Retinal pigment epithelial cell (primary cell): ENCODE measurements at regions not wholly inside any gene's neighbourhood (a gene's known extent, or its start where the extent isn't known, plus 50 kb on each side); places are given as distances from the start of the nearest gene placed in this dataset.
"Not testable (repeated sequence)": the region's sequence is repeated elsewhere in the genome, so short reads cannot be mapped to it uniquely, and the experiment has no call there.

Source experiments
- DNase-seq: peaks from one replicate; pipeline ENCODE4 v3.0.0-alpha.2; 2010; ENCODE audit warnings: low read depth
- H3K4me3 ChIP-seq: 2 replicates; pipeline ENCODE4 v1.5.1; 2011; ENCODE audit warnings: mild to moderate bottlenecking, low read length, control low read depth, moderate library complexity
- TF ChIP-seq, protein P1 (sequence below): conservative IDR thresholded peaks from 2 replicates; pipeline ENCODE4 v1.5.1; 2011; ENCODE audit warnings: low read depth, low read length, control low read depth, inconsistent platforms

DNA sequence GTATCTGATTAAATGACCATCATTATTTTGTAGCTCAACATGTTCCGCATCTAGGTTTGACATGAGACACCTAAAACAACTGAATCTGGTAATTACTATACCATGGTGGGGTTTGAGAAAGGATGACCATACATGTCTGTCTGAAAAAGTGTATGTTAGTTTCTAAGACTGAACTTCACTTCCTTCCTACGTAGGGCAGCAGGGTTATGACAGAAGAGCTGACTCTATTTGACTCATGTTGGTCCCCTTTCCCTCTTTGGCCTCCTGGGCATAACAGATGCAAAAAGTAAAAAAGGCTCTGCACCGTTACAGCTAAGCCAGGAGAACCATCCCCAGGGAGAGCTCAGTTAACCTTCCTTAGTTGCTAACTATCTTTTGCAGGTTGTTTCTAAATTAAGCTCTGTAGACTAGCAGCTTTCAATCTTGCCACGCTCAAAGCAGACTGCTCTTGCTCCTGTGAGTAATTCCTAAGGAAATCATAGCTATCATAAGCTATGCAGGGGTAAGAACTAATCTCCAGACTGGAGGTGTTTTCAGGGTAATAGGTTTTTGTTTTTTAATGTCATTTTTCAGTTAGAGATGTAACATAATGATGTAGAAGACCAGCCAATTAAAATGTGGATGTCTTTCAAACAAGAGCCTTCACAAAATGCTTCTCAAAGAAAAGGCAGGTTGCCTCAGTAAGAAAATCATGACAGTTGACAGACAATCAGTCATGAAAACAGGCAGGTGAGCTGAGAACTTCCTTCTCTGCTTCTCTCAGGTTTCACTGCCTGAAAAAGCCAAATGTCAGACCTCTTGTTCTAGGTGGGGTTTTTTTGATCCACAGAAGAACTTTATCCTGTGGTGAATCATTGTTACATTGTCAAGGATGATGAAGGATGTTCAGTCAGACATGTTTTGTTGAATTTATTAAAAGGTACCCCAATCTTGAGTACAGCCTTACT is 66.9 kb upstream of the DAPP1 start:
- DNase-seq = no peak
- no peak overlapping the region for H3K4me3 ChIP-seq
- TF ChIP-seq, protein P1, sequence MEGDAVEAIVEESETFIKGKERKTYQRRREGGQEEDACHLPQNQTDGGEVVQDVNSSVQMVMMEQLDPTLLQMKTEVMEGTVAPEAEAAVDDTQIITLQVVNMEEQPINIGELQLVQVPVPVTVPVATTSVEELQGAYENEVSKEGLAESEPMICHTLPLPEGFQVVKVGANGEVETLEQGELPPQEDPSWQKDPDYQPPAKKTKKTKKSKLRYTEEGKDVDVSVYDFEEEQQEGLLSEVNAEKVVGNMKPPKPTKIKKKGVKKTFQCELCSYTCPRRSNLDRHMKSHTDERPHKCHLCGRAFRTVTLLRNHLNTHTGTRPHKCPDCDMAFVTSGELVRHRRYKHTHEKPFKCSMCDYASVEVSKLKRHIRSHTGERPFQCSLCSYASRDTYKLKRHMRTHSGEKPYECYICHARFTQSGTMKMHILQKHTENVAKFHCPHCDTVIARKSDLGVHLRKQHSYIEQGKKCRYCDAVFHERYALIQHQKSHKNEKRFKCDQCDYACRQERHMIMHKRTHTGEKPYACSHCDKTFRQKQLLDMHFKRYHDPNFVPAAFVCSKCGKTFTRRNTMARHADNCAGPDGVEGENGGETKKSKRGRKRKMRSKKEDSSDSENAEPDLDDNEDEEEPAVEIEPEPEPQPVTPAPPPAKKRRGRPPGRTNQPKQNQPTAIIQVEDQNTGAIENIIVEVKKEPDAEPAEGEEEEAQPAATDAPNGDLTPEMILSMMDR = no peak

DNA sequence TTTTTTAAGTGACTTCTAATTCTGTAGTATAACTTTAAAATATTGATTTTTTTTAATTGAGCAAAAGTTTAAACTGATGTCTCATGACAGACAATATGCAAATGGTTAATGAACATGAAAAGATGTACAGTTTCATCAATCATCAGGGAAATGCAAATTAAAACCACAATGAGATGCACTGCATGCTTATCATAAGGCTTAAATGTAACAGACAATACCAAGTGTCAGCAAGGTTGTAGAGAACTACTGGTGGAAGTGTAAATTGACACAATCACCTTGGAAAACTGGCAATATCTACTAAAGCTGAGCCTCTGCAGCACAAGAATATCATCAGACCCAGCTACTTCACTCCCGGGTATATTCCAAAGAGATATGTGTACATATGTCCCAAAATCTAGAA is 70.2 kb upstream of the DAPP1 start:
- TF ChIP-seq, protein P1 = no peak
- DNase-seq = no peak

DNA sequence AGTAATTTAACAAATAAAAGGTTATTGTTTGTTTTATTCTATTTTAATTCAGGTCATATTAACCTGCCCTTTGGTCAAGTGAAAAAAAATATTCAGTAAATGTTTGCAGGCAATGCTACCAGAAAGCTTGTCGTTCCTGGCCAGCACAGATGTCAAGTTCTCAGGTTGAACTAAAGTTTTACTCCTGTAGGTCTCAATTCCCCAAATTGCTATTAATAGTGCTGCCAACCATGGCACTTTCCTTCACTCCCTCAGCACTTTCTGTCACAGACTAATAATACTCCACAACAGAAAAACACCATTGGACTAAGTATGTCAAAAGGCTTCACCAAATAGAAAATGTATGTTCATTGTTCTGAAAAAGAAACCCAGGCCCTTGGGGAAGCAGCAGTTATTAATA is 79.2 kb upstream of the C4orf54 start:
- no peak overlapping the region for H3K4me3 ChIP-seq
- TF ChIP-seq, protein P1 = no peak
- no peak for DNase-seq

More for the DNA sequence above, 70.2 kb upstream of the DAPP1 start:
- no peak overlapping the region for H3K4me3 ChIP-seq

DNA sequence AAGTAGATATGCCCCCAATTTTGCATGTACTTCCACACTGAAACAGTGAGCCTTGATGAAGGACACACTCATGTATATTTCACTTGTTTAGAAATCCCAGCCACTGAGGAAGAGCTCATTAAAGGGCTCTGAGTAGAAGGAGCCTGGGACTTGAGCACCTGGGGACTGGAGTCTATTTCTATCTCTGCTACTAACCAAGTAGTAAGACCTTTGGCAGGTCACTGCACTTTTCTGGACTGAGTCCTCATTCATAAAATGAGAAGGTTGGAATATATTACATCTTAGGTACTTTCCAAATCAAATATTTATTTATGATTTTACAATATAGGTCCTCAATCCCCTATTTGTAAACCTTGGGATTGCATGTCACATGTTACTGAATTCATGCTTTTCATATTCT is 78.2 kb upstream of the C4orf54 start:
- no peak for DNase-seq
- no peak overlapping the region for H3K4me3 ChIP-seq
- TF ChIP-seq, protein P1 = no peak

DNA sequence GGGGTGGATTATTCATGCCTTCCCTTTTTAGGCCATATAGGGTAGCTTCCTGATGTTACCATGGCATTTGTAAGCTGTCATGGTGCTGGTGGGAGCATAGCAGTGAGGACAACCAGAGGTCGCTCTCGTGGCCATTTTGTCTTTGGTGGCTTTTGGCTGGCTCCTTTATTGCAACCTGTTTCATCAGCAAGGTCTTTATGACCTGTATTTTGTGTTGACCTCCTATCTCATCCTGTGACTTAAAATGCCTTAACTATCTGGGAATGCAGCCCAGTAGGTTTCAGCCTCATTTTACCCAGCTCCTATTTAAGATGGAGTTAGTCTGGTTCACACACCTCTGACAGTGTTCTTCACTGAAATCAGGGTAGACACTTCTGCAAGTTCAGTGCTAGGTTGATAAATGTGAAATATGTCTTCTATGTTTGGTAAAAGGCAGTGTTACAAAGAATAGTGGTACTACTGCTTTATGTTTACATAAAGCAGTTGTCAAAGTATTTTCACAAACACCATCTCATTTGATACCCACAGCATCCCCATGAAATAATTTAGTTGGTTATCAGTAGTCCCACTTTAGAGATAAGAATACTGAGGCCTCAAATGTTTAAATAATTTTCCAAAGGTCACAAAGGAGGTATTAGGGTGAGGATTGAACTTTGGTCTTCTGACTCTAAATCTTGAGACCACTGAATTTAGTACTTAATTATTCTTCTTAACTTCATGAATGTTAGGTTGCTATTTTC is 77.1 kb upstream of the C4orf54 start:
- DNase-seq = no peak
- TF ChIP-seq, protein P1 = no peak
- H3K4me3 ChIP-seq = no peak overlapping the region

DNA sequence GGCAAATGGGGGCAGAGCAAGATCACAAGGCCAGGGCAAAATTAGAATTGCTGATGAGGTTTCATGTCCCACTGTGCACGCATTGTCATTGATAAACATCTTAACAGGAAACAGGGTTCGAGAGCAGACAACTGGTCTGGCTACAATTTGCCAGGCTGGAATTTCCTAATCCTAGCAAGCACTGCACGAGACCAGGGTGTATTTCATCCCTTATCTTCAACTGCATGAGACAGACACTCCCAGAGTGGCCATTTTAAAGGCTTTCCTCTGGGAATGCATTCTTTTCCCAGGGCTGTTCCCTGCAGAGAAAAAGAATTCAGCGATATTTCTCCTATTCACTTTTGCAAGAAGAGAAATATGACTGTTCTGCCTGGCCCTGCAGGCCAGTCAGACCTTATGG is 75.8 kb upstream of the C4orf54 start:
- not testable (repeated sequence) for H3K4me3 ChIP-seq, DNase-seq

DNA sequence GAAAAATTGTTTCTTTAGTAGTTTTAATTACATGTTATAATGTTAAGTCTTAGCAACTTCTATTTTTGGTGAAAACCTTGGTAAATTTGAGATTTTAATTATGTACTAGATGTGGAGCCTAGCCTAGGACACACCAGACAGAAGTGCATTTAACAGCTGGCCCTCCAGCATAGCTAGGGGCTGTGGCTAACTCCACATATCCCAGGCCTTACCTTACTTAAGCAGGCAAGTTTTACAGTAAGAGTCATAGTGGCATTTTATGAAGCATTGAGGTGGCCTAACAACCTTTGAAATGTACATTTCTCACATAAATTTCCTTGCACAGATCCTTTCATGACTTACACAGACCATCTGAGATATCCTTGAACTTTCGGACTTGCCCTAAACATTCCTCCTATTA is 71.6 kb upstream of the C4orf54 start:
- TF ChIP-seq, protein P1 = no peak
- H3K4me3 ChIP-seq = no peak overlapping the region

More for the DNA sequence above, 71.6 kb upstream of the C4orf54 start:
- no peak for DNase-seq
